GM12892 (cell line): ENCODE measurements at regions not wholly inside any gene's neighbourhood (a gene's known extent, or its start where the extent isn't known, plus 50 kb on each side); places are given as distances from the start of the nearest gene placed in this dataset.
"Not testable (repeated sequence)": the region's sequence is repeated elsewhere in the genome, so short reads cannot be mapped to it uniquely, and the experiment has no call there.

Experiments
- DNase-seq: peaks from one replicate; pipeline ENCODE4 v3.0.0; 2011; ENCODE audit not compliant: insufficient read length
- FAIRE-seq: peaks from 2 replicates; lab custom pipeline; 2011; peaks lifted over from hg19 to GRCh38; lab: Jason Lieb, UNC
- POLR2A ChIP-seq: IDR thresholded peaks from 2 replicates; pipeline ENCODE4 v1.6.1; 2011; ENCODE audit warnings: low read depth, low read length, control low read depth
- POLR2AphosphoS5 ChIP-seq: IDR thresholded peaks from 2 replicates; pipeline ENCODE4 v1.6.1; 2011; ENCODE audit warnings: low read depth, low read length, control low read depth
- TAF1 ChIP-seq: IDR thresholded peaks from 2 replicates; pipeline ENCODE4 v1.6.1; 2011; ENCODE audit warnings: low read depth, mild to moderate bottlenecking, control low read depth, low read length, borderline replicate concordance

DNA sequence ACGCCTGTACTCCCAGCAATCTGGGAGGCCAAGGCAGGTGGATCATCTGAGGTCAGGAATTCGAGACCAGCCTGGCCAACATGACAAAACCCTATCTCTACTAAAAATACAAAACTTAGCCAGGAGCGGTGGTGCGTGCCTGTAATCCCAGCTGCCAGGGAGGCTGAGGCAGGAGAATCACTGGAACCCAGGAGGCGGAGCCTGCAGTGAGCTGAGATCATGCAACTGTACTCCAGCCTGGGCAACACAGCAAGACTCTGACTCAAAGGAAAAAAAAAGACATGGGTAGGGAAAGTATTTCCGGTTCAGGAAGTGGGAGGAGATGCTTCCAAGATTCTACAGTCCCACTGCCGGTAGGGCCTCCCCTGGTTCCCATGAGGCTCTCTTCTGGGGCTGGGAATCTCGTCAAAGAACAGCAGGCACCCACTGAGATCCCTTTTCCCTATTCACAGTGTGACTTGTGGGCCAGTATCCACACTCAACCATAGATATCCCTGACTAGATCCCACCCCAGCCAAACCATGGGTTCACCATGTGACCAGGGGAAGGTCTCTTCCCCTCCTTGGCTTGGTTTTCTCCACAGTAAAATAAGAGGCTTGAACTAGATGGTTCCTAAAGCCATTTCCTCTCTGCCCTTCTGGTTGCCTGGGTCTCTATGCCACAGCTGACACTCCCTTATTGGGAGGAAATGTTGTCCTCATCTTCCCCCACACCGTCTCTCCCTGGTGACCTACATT lies 443.3 kb downstream of the BUD13 start:
- FAIRE-seq (no peak), DNase-seq (no peak)
- no peak for TF ChIP-seq TAF1
- no peak for TF ChIP-seq POLR2AphosphoS5
- no peak for TF ChIP-seq POLR2A

DNA sequence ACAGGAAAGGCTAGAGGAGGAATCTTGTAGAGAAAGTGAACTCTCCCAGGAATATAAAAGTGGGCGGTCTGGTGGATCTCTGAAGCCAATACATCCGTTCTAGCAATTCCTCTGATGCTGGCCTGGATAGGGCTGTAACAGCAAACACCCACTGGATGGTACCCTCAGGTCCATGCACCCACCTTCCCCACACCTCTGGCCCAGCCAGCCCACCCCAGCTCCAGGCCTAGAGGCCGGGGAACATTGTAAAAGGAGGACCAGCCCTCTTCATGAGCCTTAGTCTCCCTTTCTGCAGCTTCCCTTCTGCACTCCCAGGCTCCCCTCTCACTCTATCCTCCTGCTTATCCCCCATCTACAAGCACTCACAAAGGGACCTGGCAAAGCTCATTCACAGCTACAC lies 443.9 kb downstream of the BUD13 start:
- FAIRE-seq (no peak), DNase-seq (no peak)
- no peak for TF ChIP-seq POLR2A

DNA sequence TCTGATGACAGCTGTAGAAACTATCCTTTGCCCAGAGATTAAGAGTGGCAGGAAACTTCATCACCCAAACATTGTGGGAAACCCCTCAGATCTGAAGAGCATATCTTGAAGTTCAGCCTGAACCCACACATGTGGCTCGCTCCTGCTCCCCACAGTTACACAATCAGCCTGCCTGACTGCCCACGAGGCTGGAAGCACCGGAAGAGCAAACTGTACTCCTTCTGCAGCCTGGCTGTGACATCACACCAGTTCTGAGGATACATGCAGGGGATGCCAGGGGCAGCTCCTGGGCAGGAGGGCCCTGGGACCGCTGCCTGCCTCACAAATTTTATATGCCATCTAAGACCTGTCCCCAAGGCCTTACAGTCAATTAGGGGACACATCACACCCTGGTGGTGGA lies 444.4 kb downstream of the BUD13 start:
- FAIRE-seq (no peak), DNase-seq (no peak)
- TF ChIP-seq POLR2AphosphoS5: no peak
- no peak for TF ChIP-seq POLR2A
- no peak for TF ChIP-seq TAF1

DNA sequence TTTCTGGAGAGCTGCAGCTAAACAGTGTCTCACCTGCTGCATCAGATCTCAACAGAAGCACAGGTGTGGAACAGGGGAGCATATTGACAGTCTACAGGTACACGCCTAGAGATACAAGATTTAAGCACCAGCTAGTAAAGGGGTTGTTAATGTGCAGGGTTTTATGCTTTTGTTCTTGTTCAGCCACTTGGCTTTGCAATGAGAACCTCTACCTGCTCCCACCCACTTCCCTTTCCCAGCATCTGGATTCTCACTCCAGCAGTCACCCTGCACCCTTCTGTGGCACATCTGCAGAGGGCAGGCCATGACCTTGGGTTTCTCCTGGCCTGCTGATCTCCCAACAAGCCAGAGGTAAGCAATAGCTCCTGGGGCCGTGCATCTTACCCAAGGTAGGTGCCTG lies 446.6 kb downstream of the BUD13 start:
- FAIRE-seq (no peak), DNase-seq (no peak)
- TF ChIP-seq POLR2AphosphoS5: no peak
- no peak for TF ChIP-seq POLR2A
- TF ChIP-seq TAF1: no peak

DNA sequence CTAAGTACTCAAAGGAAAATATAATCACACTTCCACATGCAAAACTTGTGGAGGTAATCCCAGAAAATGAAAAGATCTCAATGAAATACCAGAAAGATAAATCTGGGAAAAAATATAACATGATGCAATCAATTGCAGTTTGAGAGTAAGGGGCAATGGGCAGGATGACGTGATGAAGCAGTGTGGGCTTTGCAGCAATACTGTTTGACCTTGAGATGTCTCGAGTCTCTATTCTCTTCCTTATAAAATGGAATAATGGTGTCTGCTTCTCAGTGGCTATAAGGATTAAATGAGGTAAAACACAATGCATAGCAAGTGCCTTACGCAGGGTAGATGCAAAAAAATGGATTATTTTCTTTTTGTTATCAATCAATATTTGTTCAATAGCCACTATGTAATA lies 447.5 kb downstream of the BUD13 start:
- FAIRE-seq: no peak
- DNase-seq: no peak
- TF ChIP-seq TAF1 (no peak), POLR2A (no peak), POLR2AphosphoS5 (no peak)

DNA sequence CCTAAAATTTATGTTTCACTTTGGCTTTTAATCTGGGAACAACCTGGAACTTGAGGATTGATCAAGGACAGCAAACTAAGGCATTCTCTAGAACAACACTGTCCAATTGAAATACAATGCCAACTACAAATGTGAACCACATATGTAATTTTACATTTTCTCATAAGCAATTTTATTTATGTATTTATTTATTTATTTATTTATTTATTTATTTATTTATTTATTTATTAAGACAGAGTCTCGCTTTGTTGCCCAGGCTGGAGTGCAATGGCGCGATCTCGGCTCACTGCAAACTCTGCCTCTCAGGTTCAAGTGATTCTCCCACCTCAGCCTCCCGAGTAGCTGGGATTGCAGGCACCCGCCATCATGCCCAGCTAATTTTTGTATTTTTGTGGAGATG lies 448.7 kb downstream of the BUD13 start:
- DNase-seq, FAIRE-seq: not testable (repeated sequence)

DNA sequence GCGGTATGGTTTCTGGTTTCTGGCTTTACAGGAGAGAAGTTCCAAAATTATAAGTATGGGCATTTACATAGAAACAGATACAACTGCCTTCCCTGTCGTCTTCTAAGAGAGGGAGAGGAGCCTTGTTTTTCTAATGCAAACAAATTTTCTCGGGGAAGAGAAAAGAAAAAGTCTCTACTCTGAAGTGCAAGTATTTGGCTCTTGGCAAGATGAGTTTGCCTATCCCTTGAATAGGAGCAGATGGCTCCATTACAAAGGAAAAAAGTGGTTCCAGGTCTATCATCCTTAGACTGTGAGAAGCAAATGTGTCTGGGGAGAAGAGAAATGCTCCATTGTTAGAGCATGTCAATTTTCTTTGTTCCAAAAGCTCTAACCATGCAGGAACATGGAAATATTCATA lies 455.6 kb downstream of the BUD13 start:
- no peak for FAIRE-seq
- no peak for DNase-seq
- TF ChIP-seq POLR2AphosphoS5 (no peak), POLR2A (no peak), TAF1 (no peak)

DNA sequence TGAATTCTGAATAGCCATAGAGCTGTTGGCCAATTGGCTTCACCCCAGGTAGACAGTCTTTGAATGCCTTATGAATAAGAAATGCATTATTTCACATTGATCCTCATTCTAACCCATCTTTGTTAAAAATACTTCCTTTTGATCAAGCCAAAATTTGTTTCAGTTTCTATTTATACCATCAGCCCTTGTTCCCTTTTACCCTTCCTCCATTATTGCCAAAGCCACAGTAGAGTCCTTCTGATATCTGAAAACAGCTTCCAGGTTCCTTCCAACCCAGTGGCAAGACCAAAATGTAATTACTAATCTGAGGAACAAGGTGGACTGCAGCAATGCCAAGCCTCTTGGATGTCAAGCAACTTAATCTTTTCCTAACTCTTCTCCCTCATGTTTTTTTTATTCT lies 458.8 kb downstream of the BUD13 start:
- no peak for DNase-seq
- no peak for FAIRE-seq
- no peak for TF ChIP-seq POLR2A
- no peak for TF ChIP-seq POLR2AphosphoS5
- no peak for TF ChIP-seq TAF1

DNA sequence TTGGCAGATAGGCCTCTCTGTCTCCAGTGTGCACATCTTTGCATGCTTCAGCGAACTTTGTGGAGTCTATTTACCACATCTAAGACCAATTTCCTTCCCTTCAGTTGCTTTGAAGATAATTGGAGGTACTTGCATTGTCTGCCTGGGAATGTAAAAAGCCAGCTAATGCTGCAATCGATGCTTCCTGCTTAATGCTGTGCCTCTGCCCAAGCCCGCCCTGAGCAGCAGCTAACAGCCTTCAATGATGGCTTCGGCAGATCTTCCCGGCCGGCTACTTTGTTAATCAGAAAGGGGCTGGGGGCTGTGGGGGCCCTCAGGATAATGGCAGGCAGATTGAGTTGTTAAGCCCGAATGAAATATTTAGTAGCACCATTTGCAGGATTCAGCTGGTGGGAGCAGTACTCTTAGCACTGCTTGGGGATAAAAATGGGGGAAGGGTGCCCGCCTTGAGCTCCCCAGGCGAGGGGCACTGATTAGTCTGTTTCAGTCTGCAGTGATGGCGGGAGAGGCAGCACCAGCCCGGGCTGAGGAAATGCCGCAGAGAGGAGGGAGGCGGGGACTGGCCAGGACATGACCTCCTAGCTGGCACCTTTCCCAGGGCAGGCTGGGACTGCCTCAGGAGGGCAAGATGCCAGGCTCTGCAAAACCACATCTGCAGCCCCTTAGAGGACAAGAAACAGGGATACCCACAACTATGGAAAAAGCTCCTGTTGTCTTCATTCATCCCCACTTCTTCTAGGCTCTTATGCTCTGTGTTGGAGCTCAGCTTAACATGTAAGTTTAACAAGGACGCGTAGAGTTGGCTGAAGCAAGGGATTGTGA lies 460.0 kb downstream of the BUD13 start:
- FAIRE-seq (peak; percentile 21), DNase-seq (no peak)
- TF ChIP-seq POLR2AphosphoS5 (no peak), TAF1 (no peak), POLR2A (no peak)

DNA sequence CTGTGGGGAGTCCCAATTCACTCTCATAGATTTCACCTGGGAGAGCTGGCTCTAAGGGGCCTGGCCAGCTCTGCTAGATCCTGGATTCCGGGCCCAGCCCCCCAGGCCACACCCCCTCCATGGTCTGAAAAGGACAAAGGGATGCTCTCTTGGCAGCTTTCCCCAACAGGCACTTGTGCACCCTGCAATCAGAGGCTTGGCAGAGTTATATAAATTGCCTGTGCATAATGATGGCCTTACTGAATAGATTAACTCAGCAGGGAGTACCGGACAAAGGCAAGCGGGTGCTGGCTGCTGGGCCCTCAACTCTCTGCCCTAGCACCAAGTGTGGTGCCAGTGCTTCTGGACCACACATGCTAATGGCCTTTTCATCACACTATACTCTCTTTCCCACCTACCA lies 461.6 kb downstream of the BUD13 start:
- FAIRE-seq (no peak), DNase-seq (no peak)
- TF ChIP-seq POLR2AphosphoS5 (no peak), POLR2A (no peak), TAF1 (no peak)

DNA sequence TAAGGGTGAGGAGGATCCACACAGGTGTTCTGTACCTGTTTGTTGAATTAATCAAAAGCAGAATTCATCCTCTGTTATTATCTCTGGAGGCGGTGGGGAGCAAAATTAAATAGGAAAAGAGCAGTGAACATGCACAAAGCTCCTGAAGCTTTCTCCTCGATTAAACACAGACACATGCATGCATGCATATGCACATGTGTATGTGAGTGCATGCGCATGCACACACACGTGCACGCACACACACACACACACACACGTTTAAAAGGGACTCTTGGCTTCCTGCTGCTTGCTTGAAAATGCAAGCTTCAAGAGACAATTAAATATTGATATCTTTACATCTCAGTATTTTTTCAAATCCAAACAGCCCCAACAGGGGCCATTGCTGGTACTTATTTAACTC lies 462.1 kb downstream of the BUD13 start:
- TF ChIP-seq TAF1 (no peak), POLR2A (no peak), POLR2AphosphoS5 (no peak)
- no peak for FAIRE-seq
- no peak for DNase-seq

DNA sequence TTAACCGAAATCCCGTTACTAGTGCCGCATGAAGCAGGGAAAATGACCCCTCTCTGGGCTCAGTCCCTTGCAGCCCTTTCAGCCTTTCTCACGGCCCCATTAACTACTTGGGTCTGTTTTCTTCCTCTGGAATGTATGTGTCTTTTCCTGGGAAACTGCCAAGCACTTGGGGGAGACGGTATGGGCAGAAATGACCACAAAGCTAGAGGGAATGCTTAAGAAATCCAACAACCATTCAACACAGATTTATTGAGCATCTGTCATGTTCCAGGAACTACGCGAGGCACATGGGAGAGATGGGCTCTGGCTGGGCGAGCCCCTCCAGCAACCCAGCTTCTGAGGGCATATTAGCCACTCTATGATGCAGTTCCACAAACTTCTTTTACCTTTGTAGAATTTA lies 462.6 kb downstream of the BUD13 start:
- DNase-seq: no peak
- no peak for FAIRE-seq
- no peak for TF ChIP-seq TAF1
- no peak for TF ChIP-seq POLR2A
- no peak for TF ChIP-seq POLR2AphosphoS5

DNA sequence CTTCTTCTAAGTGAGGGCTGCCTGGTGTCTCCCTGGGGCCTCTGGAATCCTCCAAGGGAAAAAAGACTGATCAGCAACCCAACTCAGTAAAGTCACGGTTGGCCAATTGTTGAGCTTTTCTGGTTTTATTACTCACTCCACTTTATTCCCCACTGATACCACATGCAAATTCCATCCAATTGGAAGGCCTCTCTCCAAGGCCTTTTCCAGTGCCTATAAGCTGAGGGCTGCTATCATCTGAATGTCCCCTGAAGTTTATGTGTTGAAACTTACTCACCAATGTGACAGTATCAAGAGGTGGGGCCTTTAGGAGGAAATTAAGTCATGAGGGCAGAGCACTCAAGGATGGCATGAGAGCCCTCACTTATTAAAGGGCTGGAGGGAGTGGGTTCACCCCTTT lies 463.3 kb downstream of the BUD13 start:
- DNase-seq (no peak), FAIRE-seq (no peak)
- TF ChIP-seq TAF1: no peak
- TF ChIP-seq POLR2A: no peak
- TF ChIP-seq POLR2AphosphoS5: no peak
